ENCODE measurements at regions not wholly inside any gene's neighbourhood (a gene's known extent, or its start where the extent isn't known, plus 50 kb on each side); places are given as distances from the start of the nearest gene placed in this dataset.

DNA sequence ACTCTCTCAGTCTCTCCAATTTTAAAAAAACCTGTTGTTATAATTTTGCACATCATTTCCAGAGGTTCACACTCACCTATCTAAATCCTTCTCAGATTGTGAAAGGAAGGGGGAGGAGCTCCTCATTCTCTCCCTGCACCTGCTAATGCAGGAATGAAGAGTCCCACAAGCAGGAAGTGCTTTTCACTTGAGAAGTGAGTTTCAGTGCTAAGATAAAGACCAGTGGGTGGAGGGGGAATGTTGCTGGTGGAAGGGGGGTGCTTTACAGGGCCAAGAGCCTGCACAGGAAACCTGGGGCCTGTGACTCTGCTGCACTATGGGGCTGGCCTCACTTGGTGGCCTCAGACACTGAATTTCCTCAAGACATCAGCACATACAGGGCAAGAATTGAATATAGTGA is 176.4 kb downstream of the PTPN20 start:
- no peaks in the 10 kb centered on the region for H3K27me3 ChIP-seq
- intact Hi-C loops (cut with DNase I): no loop called here

DNA sequence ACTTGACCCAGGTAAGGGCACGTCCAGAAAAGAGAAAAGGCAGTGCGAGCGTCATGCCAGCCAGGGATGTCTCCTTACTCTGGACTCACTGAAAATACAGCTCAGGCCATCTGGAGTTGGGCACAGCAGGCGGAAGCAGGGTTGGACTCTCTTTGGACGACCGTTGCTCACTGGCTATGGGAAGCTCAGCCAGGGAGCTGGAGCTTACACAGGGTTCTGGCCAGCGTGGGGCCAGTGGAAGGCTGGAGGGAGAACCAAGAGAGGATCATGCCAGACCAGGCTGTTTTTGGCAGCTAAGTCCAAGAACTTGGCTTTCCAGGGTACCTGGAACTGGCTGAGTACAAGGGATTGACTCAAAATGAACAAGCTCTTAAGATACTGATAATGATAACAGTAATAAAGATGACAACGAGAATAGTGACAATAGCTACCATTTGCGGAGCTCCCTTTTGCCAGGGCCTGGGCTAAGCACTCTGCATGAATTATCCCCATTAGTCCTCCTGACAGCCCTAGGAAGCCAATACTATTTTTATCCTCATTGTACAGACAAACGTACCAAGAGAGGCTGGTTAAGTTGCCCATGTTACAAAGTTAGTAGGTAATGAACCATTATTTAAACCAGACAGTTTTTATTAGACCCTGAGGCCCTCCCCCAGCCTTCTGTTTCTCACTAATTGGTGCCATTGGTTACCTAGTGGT is 177.6 kb downstream of the PTPN20 start:
- Histone ChIP-seq H3K9me3 (no peaks in the 10 kb centered on the region), H3K4me3 (no peak overlapping the region), H3K4me1 (no peaks in the 10 kb centered on the region), H3K27ac (replicated peaks in 1 of 4) (no peak overlapping the region), H3K36me3 (no peaks in the 10 kb centered on the region), H3K27me3 (no peaks in the 10 kb centered on the region)
- intact Hi-C loops (cut with DNase I): no loop called here
- DNase-seq (ENCODE audit: extremely low spot score): no peak
- WGBS: 91% methylated on average over 8 of the region's 10 CpGs
- no peak for TF ChIP-seq POLR2A (IDR thresholded peaks at IDR 0.05; ENCODE audit: low read depth)
- TF ChIP-seq, protein P1, sequence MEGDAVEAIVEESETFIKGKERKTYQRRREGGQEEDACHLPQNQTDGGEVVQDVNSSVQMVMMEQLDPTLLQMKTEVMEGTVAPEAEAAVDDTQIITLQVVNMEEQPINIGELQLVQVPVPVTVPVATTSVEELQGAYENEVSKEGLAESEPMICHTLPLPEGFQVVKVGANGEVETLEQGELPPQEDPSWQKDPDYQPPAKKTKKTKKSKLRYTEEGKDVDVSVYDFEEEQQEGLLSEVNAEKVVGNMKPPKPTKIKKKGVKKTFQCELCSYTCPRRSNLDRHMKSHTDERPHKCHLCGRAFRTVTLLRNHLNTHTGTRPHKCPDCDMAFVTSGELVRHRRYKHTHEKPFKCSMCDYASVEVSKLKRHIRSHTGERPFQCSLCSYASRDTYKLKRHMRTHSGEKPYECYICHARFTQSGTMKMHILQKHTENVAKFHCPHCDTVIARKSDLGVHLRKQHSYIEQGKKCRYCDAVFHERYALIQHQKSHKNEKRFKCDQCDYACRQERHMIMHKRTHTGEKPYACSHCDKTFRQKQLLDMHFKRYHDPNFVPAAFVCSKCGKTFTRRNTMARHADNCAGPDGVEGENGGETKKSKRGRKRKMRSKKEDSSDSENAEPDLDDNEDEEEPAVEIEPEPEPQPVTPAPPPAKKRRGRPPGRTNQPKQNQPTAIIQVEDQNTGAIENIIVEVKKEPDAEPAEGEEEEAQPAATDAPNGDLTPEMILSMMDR (IDR thresholded peaks at IDR 0.05): no peak
- no peak for TF ChIP-seq POLR2AphosphoS5 (IDR thresholded peaks at IDR 0.05)
- TF ChIP-seq EP300 (IDR thresholded peaks at IDR 0.05): no peak

More for the DNA sequence above, 176.4 kb downstream of the PTPN20 start:
- Histone ChIP-seq H3K27ac (replicated peaks in 1 of 4) (no peak overlapping the region), H3K9me3 (no peaks in the 10 kb centered on the region), H3K36me3 (no peaks in the 10 kb centered on the region), H3K4me1 (no peaks in the 10 kb centered on the region), H3K4me3 (no peak overlapping the region)
- TF ChIP-seq, protein P1 (IDR thresholded peaks at IDR 0.05): no peak
- TF ChIP-seq EP300 (IDR thresholded peaks at IDR 0.05) (no peak), POLR2A (IDR thresholded peaks at IDR 0.05; ENCODE audit: low read depth) (no peak), POLR2AphosphoS5 (IDR thresholded peaks at IDR 0.05) (no peak)
- no peak for DNase-seq (ENCODE audit: extremely low spot score)

DNA sequence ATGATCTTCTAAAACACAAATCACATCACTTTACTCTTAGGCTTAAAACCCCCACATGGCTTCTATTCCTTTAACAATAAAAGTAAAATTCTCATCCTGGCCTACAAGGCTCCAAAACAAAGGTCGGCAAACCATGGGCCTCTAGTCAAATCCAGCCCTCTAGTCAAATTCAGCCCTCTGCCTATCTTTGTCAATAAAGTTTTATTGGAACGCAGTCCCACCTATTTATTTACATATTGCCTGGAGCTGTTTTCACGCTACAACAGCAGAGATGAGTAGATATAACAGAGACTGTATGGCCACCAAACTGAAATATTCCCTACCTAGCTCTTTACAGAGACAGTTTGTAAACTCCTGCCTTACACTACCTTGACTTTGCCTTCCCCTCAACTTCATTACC is 178.8 kb downstream of the PTPN20 start:
- WGBS: 95% methylated on average over 3 of the region's 3 CpGs
- H3K9me3 ChIP-seq: no peaks in the 10 kb centered on the region

DNA sequence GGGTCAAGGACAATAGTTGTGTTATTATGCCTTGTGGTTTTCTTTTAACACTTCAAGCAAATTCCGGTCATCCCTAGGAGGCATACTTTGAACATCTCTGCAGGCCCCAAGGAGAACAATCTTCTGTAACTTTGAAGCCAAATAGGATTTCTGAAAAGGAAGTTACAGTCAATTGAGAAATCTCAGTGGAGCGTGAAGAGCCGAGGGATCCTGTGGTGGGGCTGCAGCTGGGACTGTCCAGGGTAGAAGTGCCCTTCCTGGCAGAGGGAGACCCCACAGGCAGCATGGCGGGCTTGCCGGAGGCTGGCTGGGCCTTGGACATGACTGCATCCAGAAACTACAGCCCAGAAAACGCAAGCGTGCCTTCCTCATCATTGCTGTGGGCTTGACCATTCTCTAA is 179.7 kb downstream of the PTPN20 start:
- DNase-seq (ENCODE audit: extremely low spot score): no peak
- Histone ChIP-seq H3K27me3 (no peaks in the 10 kb centered on the region), H3K36me3 (no peaks in the 10 kb centered on the region), H3K9me3 (no peaks in the 10 kb centered on the region), H3K27ac (replicated peaks in 1 of 4) (no peak overlapping the region), H3K4me1 (no peaks in the 10 kb centered on the region), H3K4me3 (no peak overlapping the region)
- TF ChIP-seq POLR2AphosphoS5 (IDR thresholded peaks at IDR 0.05) (no peak), EP300 (IDR thresholded peaks at IDR 0.05) (no peak), POLR2A (IDR thresholded peaks at IDR 0.05; ENCODE audit: low read depth) (no peak)
- TF ChIP-seq, protein P1 (IDR thresholded peaks at IDR 0.05): no peak
- intact Hi-C loops (cut with DNase I): no loop called here
- WGBS: 79% methylated on average over 7 of the region's 7 CpGs

More for the DNA sequence above, 178.8 kb downstream of the PTPN20 start:
- no peak overlapping the region for H3K27ac ChIP-seq (replicated peaks in 1 of 4)
- TF ChIP-seq POLR2A (IDR thresholded peaks at IDR 0.05; ENCODE audit: low read depth) (no peak), POLR2AphosphoS5 (IDR thresholded peaks at IDR 0.05) (no peak), EP300 (IDR thresholded peaks at IDR 0.05) (no peak)
- TF ChIP-seq, protein P1 (IDR thresholded peaks at IDR 0.05): no peak
- H3K4me1 ChIP-seq: no peaks in the 10 kb centered on the region
- H3K36me3 ChIP-seq: no peaks in the 10 kb centered on the region
- no peaks in the 10 kb centered on the region for H3K27me3 ChIP-seq
- no peak for DNase-seq (ENCODE audit: extremely low spot score)
- H3K4me3 ChIP-seq: no peak overlapping the region
- intact Hi-C loops (cut with DNase I): no loop called here

DNA sequence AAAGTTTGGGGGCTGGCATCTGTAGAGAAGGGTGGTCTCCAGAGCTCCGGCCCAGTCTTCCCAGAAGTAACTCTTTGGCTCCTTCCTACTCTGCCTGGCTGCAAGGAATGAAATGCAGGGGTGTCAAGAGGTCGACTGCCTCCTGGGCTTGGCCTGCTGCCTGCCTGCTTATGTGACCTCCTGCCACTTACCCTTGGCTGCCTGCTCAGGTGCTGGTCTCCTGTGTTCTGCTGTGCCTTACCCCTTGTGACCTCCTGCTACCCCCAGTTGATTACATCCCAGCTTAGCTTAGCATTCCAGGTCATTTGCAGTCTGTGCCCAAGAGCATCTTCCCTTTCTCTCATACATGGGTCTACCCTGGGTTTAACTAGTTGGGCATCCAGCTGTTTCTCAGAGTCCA is 180.2 kb downstream of the PTPN20 start:
- 93% methylated on average over 2 of the region's 2 CpGs for WGBS
- no peak overlapping the region for H3K4me3 ChIP-seq
- no peak for DNase-seq (ENCODE audit: extremely low spot score)
- TF ChIP-seq POLR2A (IDR thresholded peaks at IDR 0.05; ENCODE audit: low read depth): no peak
- TF ChIP-seq, protein P1 (IDR thresholded peaks at IDR 0.05): no peak
- TF ChIP-seq POLR2AphosphoS5 (IDR thresholded peaks at IDR 0.05): no peak
- TF ChIP-seq EP300 (IDR thresholded peaks at IDR 0.05): no peak
- no peak overlapping the region for H3K27ac ChIP-seq (replicated peaks in 1 of 4)
- no peaks in the 10 kb centered on the region for H3K9me3 ChIP-seq
- intact Hi-C loops (cut with DNase I): no loop called here
- no peaks in the 10 kb centered on the region for H3K4me1 ChIP-seq
- H3K36me3 ChIP-seq: no peaks in the 10 kb centered on the region
- no peaks in the 10 kb centered on the region for H3K27me3 ChIP-seq

Data from esophagus muscularis mucosa (tissue), 4 donors.